GM18519 (cell line): ENCODE measurements at regions not wholly inside any gene's neighbourhood (a gene's known extent, or its start where the extent isn't known, plus 50 kb on each side); places are given as distances from the start of the nearest gene placed in this dataset.
A peak's percentile ranks its signal among the peaks of the same experiment; 100 is the strongest.

ENCODE experiments used
- ATAC-seq: cut with Tn5 transposase; IDR thresholded peaks from one replicate; pipeline ENCODE4 v1.9.1; 2021; ENCODE audit warnings: mild to moderate bottlenecking, moderate library complexity; ENCODE audit not compliant: unreplicated experiment, low FRiP score

GRCh38 chr5:143695244-143695864, 116.6 kb upstream of the HMHB1 start:
- no peak for ATAC-seq

- no peak for ATAC-seq
Observed at GRCh38 chr5:143694357-143694756, 117.6 kb upstream of the HMHB1 start.

GRCh38 chr5:143693651-143694252, 118.2 kb upstream of the HMHB1 start:
- ATAC-seq = peak; percentile 61

GRCh38 chr5:143692342-143692741, 119.6 kb upstream of the HMHB1 start:
- ATAC-seq = no peak

GRCh38 chr5:143691945-143692290, 120.0 kb upstream of the HMHB1 start:
- ATAC-seq = no peak

- no peak for ATAC-seq
Observed at GRCh38 chr5:143691287-143691944, 120.5 kb upstream of the HMHB1 start.

- no peak for ATAC-seq
Observed at GRCh38 chr5:143687604-143688003, 124.4 kb upstream of the HMHB1 start.

- no peak for ATAC-seq
Observed at GRCh38 chr5:143685246-143685815, 126.6 kb upstream of the HMHB1 start.

GRCh38 chr5:143683459-143683858, 128.5 kb upstream of the HMHB1 start:
- ATAC-seq = no peak

- ATAC-seq = no peak
Observed at GRCh38 chr5:143682929-143683386, 129.0 kb upstream of the HMHB1 start.

- ATAC-seq = no peak
Observed at GRCh38 chr5:143682246-143682905, 129.6 kb upstream of the HMHB1 start.

GRCh38 chr5:143680672-143681259, 131.2 kb upstream of the HMHB1 start:
- ATAC-seq = no peak

- no peak for ATAC-seq
Observed at GRCh38 chr5:143679777-143680176, 132.2 kb upstream of the HMHB1 start.

- ATAC-seq = no peak
Observed at GRCh38 chr5:143678148-143678905, 133.6 kb upstream of the HMHB1 start.

- no peak for ATAC-seq
Observed at GRCh38 chr5:143677403-143677802, 134.6 kb upstream of the HMHB1 start.

GRCh38 chr5:143676802-143677201, 135.2 kb upstream of the HMHB1 start:
- ATAC-seq = no peak

- ATAC-seq = no peak
Observed at GRCh38 chr5:143674469-143674786, 137.5 kb upstream of the HMHB1 start.

- no peak for ATAC-seq
Observed at GRCh38 chr5:143673676-143674468, 138.1 kb upstream of the HMHB1 start.

GRCh38 chr5:143672806-143673205, 139.2 kb upstream of the HMHB1 start:
- no peak for ATAC-seq
